ENCODE measurements at regions not wholly inside any gene's neighbourhood (a gene's known extent, or its start where the extent isn't known, plus 50 kb on each side); places are given as distances from the start of the nearest gene placed in this dataset.

- CTCF ChIA-PET: no interaction called here
- Histone ChIP-seq H3K4me1 (ENCODE audit: control insufficient read depth, insufficient read depth, low read length) (no peaks in the 10 kb centered on the region), H3K36me3 (ENCODE audit: control insufficient read depth, insufficient read depth, low read length) (no peaks in the 10 kb centered on the region), H3K9me3 (ENCODE audit: control insufficient read depth, insufficient read depth, low read depth, low read length) (no peaks in the 10 kb centered on the region), H3K4me3 (ENCODE audit: low read depth in 2 of 2, low read length in 2 of 2) (no peak overlapping the region), H3K27ac (ENCODE audit: low read length) (no peak overlapping the region), H3K27me3 (ENCODE audit: control insufficient read depth, insufficient read depth, low read length) (no peaks in the 10 kb centered on the region)
- POLR2A ChIA-PET: no interaction called here
- TF ChIP-seq TCF7L2 (IDR thresholded peaks at IDR 0.05; ENCODE audit: low read depth, low read length): no peak
- no peak for TF ChIP-seq CTCF (IDR thresholded peaks at IDR 0.05)
- TF ChIP-seq POLR2AphosphoS5 (IDR thresholded peaks at IDR 0.05; ENCODE audit: low read depth, low read length): no peak
- TF ChIP-seq REST (IDR thresholded peaks at IDR 0.05; ENCODE audit: insufficient read depth in 1 of 2, low read depth in 2 of 2, low read length in 1 of 2): no peak
- TF ChIP-seq SIN3A (IDR thresholded peaks at IDR 0.05; ENCODE audit: borderline replicate concordance, insufficient read depth, low read depth, low read length): no peak
- ATAC-seq (no peak), DNase-seq (ENCODE audit: low read depth, low spot score) (no peak)
- BruUV-seq (replicated peaks): no TSS peak
- intact Hi-C loops (cut with micrococcal nuclease; ENCODE audit: unreplicated experiment): no loop called here
- in situ Hi-C loops (cut with HindIII; ENCODE audit: low pct_unique_long_range_greater_than_20kb, low sequenced_read_pairs): no loop called here
Observed at GRCh38 chr4:149882251-149882650, 66.6 kb upstream of the IQCM start.

GRCh38 chr4:149884046-149884445 lies 68.4 kb upstream of the IQCM start:
- no peak overlapping the region for H3K27ac ChIP-seq (ENCODE audit: low read length)
- CTCF ChIA-PET: no interaction called here
- no peak for TF ChIP-seq POLR2AphosphoS5 (IDR thresholded peaks at IDR 0.05; ENCODE audit: low read depth, low read length)
- TF ChIP-seq TCF7L2 (IDR thresholded peaks at IDR 0.05; ENCODE audit: low read depth, low read length): no peak
- no peak for TF ChIP-seq REST (IDR thresholded peaks at IDR 0.05; ENCODE audit: insufficient read depth in 1 of 2, low read depth in 2 of 2, low read length in 1 of 2)
- ATAC-seq: no peak
- in situ Hi-C loops (cut with HindIII; ENCODE audit: low pct_unique_long_range_greater_than_20kb, low sequenced_read_pairs): no loop called here
- H3K4me1 ChIP-seq (ENCODE audit: control insufficient read depth, insufficient read depth, low read length): no peaks in the 10 kb centered on the region
- DNase-seq (ENCODE audit: low read depth, low spot score): no peak
- H3K27me3 ChIP-seq (ENCODE audit: control insufficient read depth, insufficient read depth, low read length): no peaks in the 10 kb centered on the region
- no peaks in the 10 kb centered on the region for H3K36me3 ChIP-seq (ENCODE audit: control insufficient read depth, insufficient read depth, low read length)
- H3K9me3 ChIP-seq (ENCODE audit: control insufficient read depth, insufficient read depth, low read depth, low read length): no peaks in the 10 kb centered on the region
- no peak overlapping the region for H3K4me3 ChIP-seq (ENCODE audit: low read depth in 2 of 2, low read length in 2 of 2)
- intact Hi-C loops (cut with micrococcal nuclease; ENCODE audit: unreplicated experiment): no loop called here
- no TSS peak for BruUV-seq (replicated peaks)
- POLR2A ChIA-PET: no interaction called here

Measured in Panc1 (cell line).